OCI-LY1 (cell line): ENCODE measurements at regions not wholly inside any gene's neighbourhood (a gene's known extent, or its start where the extent isn't known, plus 50 kb on each side); places are given as distances from the start of the nearest gene placed in this dataset.
"Not testable (repeated sequence)": the region's sequence is repeated elsewhere in the genome, so short reads cannot be mapped to it uniquely, and the experiment has no call there.

ENCODE experiments used
- H2AFZ ChIP-seq: fragments of 200-600 bp; sonication (generic), shearing (Covaris generic); 2 replicates; pipeline ENCODE4 v1.6.0; 2014; ENCODE audit warnings: antibody characterized with exemption, mild to moderate bottlenecking, low read length
- H3F3A ChIP-seq: fragments of 200-600 bp; sonication (generic), shearing (Covaris generic); 2 replicates; pipeline ENCODE4 v1.6.0; 2014; ENCODE audit warnings: mild to moderate bottlenecking, antibody characterized with exemption, low read length, moderate library complexity; ENCODE audit not compliant: insufficient read depth
- H3K27ac ChIP-seq: fragments of 200-600 bp; sonication (generic); 2 replicates; pipeline ENCODE4 v1.5.1; 2014; ENCODE audit warnings: low read length, mixed run types, mild to moderate bottlenecking, low read depth; ENCODE audit not compliant: poor library complexity, severe bottlenecking
- H3K27me3 ChIP-seq: fragments of 200-600 bp; sonication (generic); 2 replicates; pipeline ENCODE4 v1.6.0; 2014; ENCODE audit warnings: antibody characterized with exemption, mild to moderate bottlenecking, low read length, moderate library complexity; ENCODE audit not compliant: insufficient read depth
- H3K36me3 ChIP-seq: fragments of 200-600 bp; sonication (generic); 2 replicates; pipeline ENCODE4 v1.6.1; 2014; ENCODE audit warnings: mild to moderate bottlenecking, antibody characterized with exemption, low read length, moderate library complexity, mixed read lengths; ENCODE audit not compliant: insufficient read depth
- H3K4me1 ChIP-seq: fragments of 200-600 bp; sonication (generic); 2 replicates; pipeline ENCODE4 v1.5.1; 2014; ENCODE audit warnings: mild to moderate bottlenecking, low read length, moderate library complexity; ENCODE audit not compliant: insufficient read depth, severe bottlenecking
- H3K4me2 ChIP-seq: fragments of 200-600 bp; sonication (generic), shearing (Covaris generic); 2 replicates; pipeline ENCODE4 v1.6.1; 2014; ENCODE audit warnings: low read length
- H3K4me3 ChIP-seq: fragments of 200-600 bp; sonication (generic); 2 replicates; pipeline ENCODE4 v1.5.1; 2014; ENCODE audit warnings: low read length, low read depth, mild to moderate bottlenecking, mixed read lengths; ENCODE audit not compliant: poor library complexity, severe bottlenecking
- H3K79me2 ChIP-seq: fragments of 200-600 bp; shearing (Covaris generic); 2 replicates; pipeline ENCODE4 v1.6.1; 2016; ENCODE audit warnings: mixed run types, low read length, mixed read lengths; ENCODE audit not compliant: insufficient read depth
- H3K9ac ChIP-seq: fragments of 200-600 bp; sonication (generic), shearing (Covaris generic); 2 replicates; pipeline ENCODE4 v1.6.1; 2014; ENCODE audit warnings: mild to moderate bottlenecking, low read length, mixed read lengths
- H3K9me2 ChIP-seq: fragments of 200-600 bp; sonication (generic), shearing (Covaris generic); 2 replicates; pipeline ENCODE4 v1.6.1; 2014; ENCODE audit warnings: low read depth, mild to moderate bottlenecking, low read length, mixed read lengths
- H3K9me3 ChIP-seq: fragments of 200-600 bp; shearing (Covaris generic); 2 replicates; pipeline ENCODE4 v1.6.1; 2014; ENCODE audit warnings: low read length, mixed read lengths
- H4K20me1 ChIP-seq: fragments of 200-600 bp; sonication (generic), shearing (Covaris generic); 2 replicates; pipeline ENCODE4 v1.6.0; 2016; ENCODE audit warnings: mild to moderate bottlenecking, low read length; ENCODE audit not compliant: insufficient read depth
- EZH2 ChIP-seq: fragments of 200-600 bp; sonication (generic), shearing (Covaris generic); IDR thresholded peaks from 2 replicates; pipeline ENCODE4 v1.8.0; 2017; ENCODE audit warnings: borderline replicate concordance, mixed run types, mild to moderate bottlenecking, antibody characterized with exemption, low read length, moderate library complexity, mixed read lengths
- TF ChIP-seq, protein P1 (sequence below): fragments of 200-600 bp; sonication (generic), shearing (Covaris generic); IDR thresholded peaks from 2 replicates; pipeline ENCODE4 v1.5.1; 2017; ENCODE audit warnings: mild to moderate bottlenecking, antibody characterized with exemption, low read length, moderate library complexity, mixed read lengths

DNA sequence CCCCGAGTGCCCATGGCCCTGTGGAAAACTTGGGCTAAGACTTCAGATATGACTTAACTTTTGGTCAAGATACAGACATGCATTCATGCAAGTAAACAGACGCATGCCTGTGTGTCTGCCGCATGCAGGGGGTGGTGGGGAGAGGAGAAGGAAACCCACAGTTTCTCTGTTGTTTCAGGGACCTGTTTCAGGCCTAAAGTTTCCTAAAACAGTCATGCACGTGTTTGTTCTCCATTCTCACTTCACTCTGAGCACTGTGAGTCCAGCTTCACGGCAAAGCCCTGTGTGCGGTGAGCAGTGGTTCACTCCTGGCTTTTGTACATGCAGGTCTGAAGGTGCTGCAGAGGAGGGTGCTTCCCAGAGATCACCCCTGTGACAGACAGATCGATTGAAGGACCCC lies 158.7 kb downstream of the FOXL1 start:
- no peak overlapping the region for H2AFZ ChIP-seq
- H4K20me1 ChIP-seq, result no peaks in the 10 kb centered on the region
- H3K79me2 ChIP-seq, result no peaks in the 10 kb centered on the region
- no peak overlapping the region for H3K9ac ChIP-seq
- no peaks in the 10 kb centered on the region for H3K9me3 ChIP-seq
- H3K4me2 ChIP-seq, result no peak overlapping the region
- H3K36me3 ChIP-seq, result no peaks in the 10 kb centered on the region
- no peak for TF ChIP-seq EZH2
- TF ChIP-seq, protein P1, sequence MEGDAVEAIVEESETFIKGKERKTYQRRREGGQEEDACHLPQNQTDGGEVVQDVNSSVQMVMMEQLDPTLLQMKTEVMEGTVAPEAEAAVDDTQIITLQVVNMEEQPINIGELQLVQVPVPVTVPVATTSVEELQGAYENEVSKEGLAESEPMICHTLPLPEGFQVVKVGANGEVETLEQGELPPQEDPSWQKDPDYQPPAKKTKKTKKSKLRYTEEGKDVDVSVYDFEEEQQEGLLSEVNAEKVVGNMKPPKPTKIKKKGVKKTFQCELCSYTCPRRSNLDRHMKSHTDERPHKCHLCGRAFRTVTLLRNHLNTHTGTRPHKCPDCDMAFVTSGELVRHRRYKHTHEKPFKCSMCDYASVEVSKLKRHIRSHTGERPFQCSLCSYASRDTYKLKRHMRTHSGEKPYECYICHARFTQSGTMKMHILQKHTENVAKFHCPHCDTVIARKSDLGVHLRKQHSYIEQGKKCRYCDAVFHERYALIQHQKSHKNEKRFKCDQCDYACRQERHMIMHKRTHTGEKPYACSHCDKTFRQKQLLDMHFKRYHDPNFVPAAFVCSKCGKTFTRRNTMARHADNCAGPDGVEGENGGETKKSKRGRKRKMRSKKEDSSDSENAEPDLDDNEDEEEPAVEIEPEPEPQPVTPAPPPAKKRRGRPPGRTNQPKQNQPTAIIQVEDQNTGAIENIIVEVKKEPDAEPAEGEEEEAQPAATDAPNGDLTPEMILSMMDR, result no peak
- no peaks in the 10 kb centered on the region for H3K4me1 ChIP-seq
- H3K27me3 ChIP-seq, result peaks cover 3% of the 10 kb centered on the region; the same call in 1 of the 2 replicates
- no peaks in the 10 kb centered on the region for H3F3A ChIP-seq
- H3K27ac ChIP-seq, result no peak overlapping the region
- H3K4me3 ChIP-seq, result no peak overlapping the region
- no peaks in the 10 kb centered on the region for H3K9me2 ChIP-seq

DNA sequence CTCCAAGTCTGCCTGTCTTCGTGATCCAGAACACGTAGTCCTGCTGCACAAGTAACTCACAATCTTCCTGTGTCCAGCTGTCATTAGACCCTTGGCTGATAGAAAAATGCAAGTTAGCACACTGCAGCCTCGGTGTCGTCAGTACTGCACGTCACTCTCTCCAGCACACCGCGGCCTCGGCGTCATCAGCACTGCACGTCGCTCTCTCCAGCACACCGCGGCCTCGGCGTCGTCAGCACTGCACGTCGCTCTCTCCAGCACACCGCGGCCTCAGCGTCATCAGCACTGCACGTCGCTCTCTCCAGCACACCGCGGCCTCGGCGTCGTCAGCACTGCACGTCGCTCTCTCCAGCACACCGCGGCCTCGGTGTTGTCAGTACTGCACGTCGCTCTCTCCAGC lies 160.0 kb downstream of the FOXL1 start:
- H3K79me2 ChIP-seq, H3K9me3 ChIP-seq: not testable (repeated sequence)

DNA sequence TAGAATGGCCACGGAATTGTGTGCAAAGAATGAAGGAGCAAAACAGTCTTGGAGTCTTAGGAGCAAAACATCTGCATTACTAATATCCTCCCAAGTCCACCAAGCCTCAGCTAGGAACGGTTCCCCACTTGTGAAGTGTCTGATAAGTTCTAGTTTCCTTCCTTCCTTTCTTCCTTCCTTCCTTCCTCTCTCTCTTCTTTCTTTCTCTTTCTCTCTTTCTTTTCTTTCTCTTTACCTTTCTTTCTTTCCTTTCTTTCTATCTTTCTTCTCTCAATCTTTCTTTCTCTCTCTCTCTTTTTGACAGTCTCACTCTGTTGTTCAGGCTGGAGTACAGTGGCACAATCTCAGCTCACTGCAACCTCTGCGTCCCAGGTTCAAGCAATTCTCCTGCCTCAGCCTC lies 160.8 kb downstream of the FOXL1 start:
- H3K9ac ChIP-seq, result no peak overlapping the region
- no peaks in the 10 kb centered on the region for H3K9me3 ChIP-seq
- TF ChIP-seq, protein P1, result no peak
- no peak for TF ChIP-seq EZH2
- no peaks in the 10 kb centered on the region for H3K79me2 ChIP-seq
- H3K27ac ChIP-seq, result no peak overlapping the region
- H3K27me3 ChIP-seq, result no peaks in the 10 kb centered on the region; the same call in 1 of the 2 replicates
- no peak overlapping the region for H3K4me2 ChIP-seq
- H2AFZ ChIP-seq, result no peak overlapping the region
- no peaks in the 10 kb centered on the region for H3K9me2 ChIP-seq
- no peaks in the 10 kb centered on the region for H3F3A ChIP-seq
- no peaks in the 10 kb centered on the region for H3K4me1 ChIP-seq
- H3K36me3 ChIP-seq, result no peaks in the 10 kb centered on the region
- no peak overlapping the region for H3K4me3 ChIP-seq
- no peaks in the 10 kb centered on the region for H4K20me1 ChIP-seq

More for the DNA sequence above, 160.0 kb downstream of the FOXL1 start:
- not testable (repeated sequence) for H3K27me3 ChIP-seq, H4K20me1 ChIP-seq, H3K9me2 ChIP-seq, H3K4me1 ChIP-seq, H3K4me2 ChIP-seq, H3K27ac ChIP-seq, H3K4me3 ChIP-seq, H3K36me3 ChIP-seq, H2AFZ ChIP-seq, H3F3A ChIP-seq, H3K9ac ChIP-seq

DNA sequence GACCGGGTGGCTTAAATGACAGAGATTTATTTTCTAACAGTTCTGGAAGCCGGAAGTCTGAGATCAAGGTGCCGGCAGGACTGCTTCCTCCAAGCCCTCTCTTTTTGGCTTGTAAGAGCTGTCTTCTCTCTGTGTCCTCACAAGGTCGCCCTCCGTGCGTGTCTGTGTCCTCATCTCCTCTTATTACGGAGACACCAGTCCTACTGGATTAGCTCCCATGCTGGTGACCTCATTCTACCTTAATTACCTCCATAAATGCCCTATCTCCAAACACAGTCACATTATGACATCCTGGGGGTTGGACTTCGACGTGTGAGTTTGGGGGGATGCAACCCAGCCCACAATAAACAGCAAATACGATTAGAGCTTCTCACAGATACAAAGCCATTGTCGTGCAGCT lies 161.5 kb downstream of the FOXL1 start:
- no peak overlapping the region for H3K4me2 ChIP-seq
- no peaks in the 10 kb centered on the region for H4K20me1 ChIP-seq
- TF ChIP-seq EZH2, result no peak
- TF ChIP-seq, protein P1, result no peak
- H3K36me3 ChIP-seq, result no peaks in the 10 kb centered on the region
- no peaks in the 10 kb centered on the region for H3K79me2 ChIP-seq
- no peaks in the 10 kb centered on the region for H3K4me1 ChIP-seq
- H3K4me3 ChIP-seq, result no peak overlapping the region
- H3K9me2 ChIP-seq, result no peaks in the 10 kb centered on the region
- H3K9me3 ChIP-seq, result no peaks in the 10 kb centered on the region
- H3K9ac ChIP-seq, result no peak overlapping the region
- no peaks in the 10 kb centered on the region for H3F3A ChIP-seq
- no peak overlapping the region for H2AFZ ChIP-seq
- no peak overlapping the region for H3K27ac ChIP-seq
- H3K27me3 ChIP-seq, result no peaks in the 10 kb centered on the region; the same call in 1 of the 2 replicates
